ENCODE measurements at regions not wholly inside any gene's neighbourhood (a gene's known extent, or its start where the extent isn't known, plus 50 kb on each side); places are given as distances from the start of the nearest gene placed in this dataset.

- H3K9me3 ChIP-seq = peaks cover 0 to 7% (median 2%) of the 10 kb centered on the region in 4 donors
- no peak overlapping the region for H3K27ac ChIP-seq
- DNase-seq = no peak
- no peaks in the 10 kb centered on the region for H3K36me3 ChIP-seq
- H3K4me3 ChIP-seq = no peak overlapping the region
- 16 to 53% methylated on average over 1 of the region's 1 CpG for WGBS, 2 donors
- no peak for TF ChIP-seq POLR2A (IDR thresholded peaks at IDR 0.05)
- TF ChIP-seq, protein P1, sequence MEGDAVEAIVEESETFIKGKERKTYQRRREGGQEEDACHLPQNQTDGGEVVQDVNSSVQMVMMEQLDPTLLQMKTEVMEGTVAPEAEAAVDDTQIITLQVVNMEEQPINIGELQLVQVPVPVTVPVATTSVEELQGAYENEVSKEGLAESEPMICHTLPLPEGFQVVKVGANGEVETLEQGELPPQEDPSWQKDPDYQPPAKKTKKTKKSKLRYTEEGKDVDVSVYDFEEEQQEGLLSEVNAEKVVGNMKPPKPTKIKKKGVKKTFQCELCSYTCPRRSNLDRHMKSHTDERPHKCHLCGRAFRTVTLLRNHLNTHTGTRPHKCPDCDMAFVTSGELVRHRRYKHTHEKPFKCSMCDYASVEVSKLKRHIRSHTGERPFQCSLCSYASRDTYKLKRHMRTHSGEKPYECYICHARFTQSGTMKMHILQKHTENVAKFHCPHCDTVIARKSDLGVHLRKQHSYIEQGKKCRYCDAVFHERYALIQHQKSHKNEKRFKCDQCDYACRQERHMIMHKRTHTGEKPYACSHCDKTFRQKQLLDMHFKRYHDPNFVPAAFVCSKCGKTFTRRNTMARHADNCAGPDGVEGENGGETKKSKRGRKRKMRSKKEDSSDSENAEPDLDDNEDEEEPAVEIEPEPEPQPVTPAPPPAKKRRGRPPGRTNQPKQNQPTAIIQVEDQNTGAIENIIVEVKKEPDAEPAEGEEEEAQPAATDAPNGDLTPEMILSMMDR (IDR thresholded peaks at IDR 0.05) = no peak
- TF ChIP-seq EP300 (IDR thresholded peaks at IDR 0.05) = no peak
- TF ChIP-seq POLR2AphosphoS5 (IDR thresholded peaks at IDR 0.05) = no peak
- no peaks in the 10 kb centered on the region for H3K27me3 ChIP-seq
- intact Hi-C loops (cut with DNase I) = no loop called here
- H3K4me1 ChIP-seq = no peaks in the 10 kb centered on the region
These were observed 50.5 kb upstream of the GPR141 start for GRCh38 chr7:37633048-37633447.

All from sigmoid colon (tissue), 6 donors.